ENCODE measurements at regions not wholly inside any gene's neighbourhood (a gene's known extent, or its start where the extent isn't known, plus 50 kb on each side); places are given as distances from the start of the nearest gene placed in this dataset.

DNA sequence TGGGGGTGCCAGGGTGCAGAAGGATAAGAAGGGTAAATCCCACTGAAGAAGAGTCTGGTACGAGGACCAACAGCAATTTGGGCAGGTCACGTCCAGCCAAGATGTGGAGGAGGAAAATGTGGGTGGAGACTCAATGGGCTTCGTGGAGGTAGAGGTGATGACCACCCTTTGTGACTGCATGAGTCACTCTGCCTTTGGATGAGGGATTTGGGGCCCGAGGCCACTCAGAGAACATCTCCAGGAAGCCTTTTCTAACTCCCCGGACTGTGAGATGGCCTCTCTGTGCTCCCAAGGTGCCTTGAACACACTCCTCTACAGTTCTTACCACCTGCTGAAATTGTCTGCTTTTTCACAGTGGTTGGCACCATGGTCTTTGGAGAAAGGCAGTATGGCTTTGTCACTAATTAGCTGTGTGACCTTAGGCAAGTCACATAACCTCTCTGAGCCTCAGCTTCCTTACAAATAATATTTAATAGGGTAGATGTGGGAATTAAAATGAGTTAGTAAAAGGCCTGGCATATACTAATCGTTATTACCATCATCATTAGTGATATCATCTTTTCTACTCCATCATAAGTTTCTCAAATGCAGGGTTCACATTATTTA, 67.0 kb upstream of the ARHGAP5 start:
- TF ChIP-seq, protein P1, sequence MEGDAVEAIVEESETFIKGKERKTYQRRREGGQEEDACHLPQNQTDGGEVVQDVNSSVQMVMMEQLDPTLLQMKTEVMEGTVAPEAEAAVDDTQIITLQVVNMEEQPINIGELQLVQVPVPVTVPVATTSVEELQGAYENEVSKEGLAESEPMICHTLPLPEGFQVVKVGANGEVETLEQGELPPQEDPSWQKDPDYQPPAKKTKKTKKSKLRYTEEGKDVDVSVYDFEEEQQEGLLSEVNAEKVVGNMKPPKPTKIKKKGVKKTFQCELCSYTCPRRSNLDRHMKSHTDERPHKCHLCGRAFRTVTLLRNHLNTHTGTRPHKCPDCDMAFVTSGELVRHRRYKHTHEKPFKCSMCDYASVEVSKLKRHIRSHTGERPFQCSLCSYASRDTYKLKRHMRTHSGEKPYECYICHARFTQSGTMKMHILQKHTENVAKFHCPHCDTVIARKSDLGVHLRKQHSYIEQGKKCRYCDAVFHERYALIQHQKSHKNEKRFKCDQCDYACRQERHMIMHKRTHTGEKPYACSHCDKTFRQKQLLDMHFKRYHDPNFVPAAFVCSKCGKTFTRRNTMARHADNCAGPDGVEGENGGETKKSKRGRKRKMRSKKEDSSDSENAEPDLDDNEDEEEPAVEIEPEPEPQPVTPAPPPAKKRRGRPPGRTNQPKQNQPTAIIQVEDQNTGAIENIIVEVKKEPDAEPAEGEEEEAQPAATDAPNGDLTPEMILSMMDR (conservative IDR thresholded peaks at IDR 0.05; ENCODE audit: low read length) = no peak
- no peak for TF ChIP-seq EZH2phosphoT487 (IDR thresholded peaks at IDR 0.05; ENCODE audit: borderline replicate concordance)
- Histone ChIP-seq H3K79me2 (ENCODE audit: insufficient read depth, low read length) (no peaks in the 10 kb centered on the region), H3K9me2 (replicated peaks; ENCODE audit: low read depth, low read length) (no peaks in the 10 kb centered on the region), H3K4me2 (ENCODE audit: low read depth, low read length, poor library complexity, severe bottlenecking) (no peak overlapping the region), H3K4me3 (ENCODE audit: low read length, poor library complexity, severe bottlenecking) (no peak overlapping the region), H3K27me3 (ENCODE audit: insufficient read depth, low read length, poor library complexity, severe bottlenecking) (no peaks in the 10 kb centered on the region), H4K20me1 (ENCODE audit: insufficient read depth, low read length, poor library complexity, severe bottlenecking) (no peaks in the 10 kb centered on the region), H2AFZ (ENCODE audit: low read length) (no peak overlapping the region), H3F3A (ENCODE audit: low read depth) (no peaks in the 10 kb centered on the region), H3K4me1 (ENCODE audit: insufficient read depth, low read length, poor library complexity, severe bottlenecking) (no peaks in the 10 kb centered on the region), H3K9ac (ENCODE audit: low read depth, low read length, poor library complexity, severe bottlenecking) (no peak overlapping the region), H3K36me3 (ENCODE audit: insufficient read depth, low read length) (no peaks in the 10 kb centered on the region), H3K9me3 (ENCODE audit: insufficient read depth, low read depth, low read length) (no peaks in the 10 kb centered on the region)

DNA sequence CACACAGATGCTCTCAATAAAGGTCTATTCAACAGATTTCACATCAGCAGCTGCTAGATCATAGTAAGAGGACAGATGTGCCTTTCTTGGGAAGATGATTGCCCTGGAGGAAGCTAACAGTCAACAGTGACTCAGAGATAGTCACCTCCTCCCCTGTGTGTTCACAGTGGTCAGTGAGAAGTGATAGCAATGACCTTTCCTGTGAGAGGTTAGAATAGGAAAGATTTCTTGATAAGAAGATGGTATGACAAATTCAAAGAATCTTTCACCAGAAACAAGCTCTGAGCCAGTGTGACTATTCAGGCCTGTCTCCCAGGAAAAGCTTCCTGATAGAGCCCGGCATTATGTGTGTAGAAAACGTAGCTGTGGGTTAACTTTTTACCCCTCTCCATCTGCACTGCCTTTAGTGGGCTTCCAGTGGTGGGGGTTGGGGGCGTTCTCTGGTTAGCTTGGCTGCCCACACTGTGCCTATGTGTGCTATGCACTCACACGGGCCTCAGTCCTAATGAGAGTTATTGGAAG, 66.4 kb upstream of the ARHGAP5 start:
- Histone ChIP-seq H3K4me3 (ENCODE audit: low read length, poor library complexity, severe bottlenecking) (no peak overlapping the region), H3K9ac (ENCODE audit: low read depth, low read length, poor library complexity, severe bottlenecking) (no peak overlapping the region), H3K4me1 (ENCODE audit: insufficient read depth, low read length, poor library complexity, severe bottlenecking) (no peaks in the 10 kb centered on the region), H3K4me2 (ENCODE audit: low read depth, low read length, poor library complexity, severe bottlenecking) (no peak overlapping the region), H3K9me3 (ENCODE audit: insufficient read depth, low read depth, low read length) (no peaks in the 10 kb centered on the region), H3F3A (ENCODE audit: low read depth) (no peaks in the 10 kb centered on the region), H4K20me1 (ENCODE audit: insufficient read depth, low read length, poor library complexity, severe bottlenecking) (no peaks in the 10 kb centered on the region), H2AFZ (ENCODE audit: low read length) (no peak overlapping the region), H3K79me2 (ENCODE audit: insufficient read depth, low read length) (no peaks in the 10 kb centered on the region), H3K9me2 (replicated peaks; ENCODE audit: low read depth, low read length) (no peaks in the 10 kb centered on the region), H3K36me3 (ENCODE audit: insufficient read depth, low read length) (no peaks in the 10 kb centered on the region), H3K27me3 (ENCODE audit: insufficient read depth, low read length, poor library complexity, severe bottlenecking) (no peaks in the 10 kb centered on the region)
- TF ChIP-seq, protein P1 (conservative IDR thresholded peaks at IDR 0.05; ENCODE audit: low read length) = no peak
- TF ChIP-seq EZH2phosphoT487 (IDR thresholded peaks at IDR 0.05; ENCODE audit: borderline replicate concordance) = no peak

DNA sequence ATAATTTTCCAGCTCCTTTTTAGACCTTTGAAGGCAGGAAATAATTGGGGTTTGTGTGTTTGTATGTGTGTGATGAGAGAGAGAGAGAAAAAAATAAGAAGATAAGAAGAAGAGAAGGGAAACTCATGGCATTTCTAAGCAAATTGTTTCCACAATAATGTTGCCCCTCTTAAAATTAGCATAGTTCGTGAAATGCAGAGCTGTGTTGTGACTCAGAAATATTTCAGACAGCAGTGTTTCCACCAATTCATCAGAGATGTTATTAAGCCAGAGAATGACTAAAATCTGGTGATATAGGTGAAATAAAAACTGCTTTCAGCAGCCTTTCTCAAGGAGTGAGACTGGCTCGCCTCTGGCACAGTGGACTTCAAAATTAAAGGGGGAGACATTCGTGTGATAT, 65.9 kb upstream of the ARHGAP5 start:
- no peak for TF ChIP-seq EZH2phosphoT487 (IDR thresholded peaks at IDR 0.05; ENCODE audit: borderline replicate concordance)
- TF ChIP-seq, protein P1 (conservative IDR thresholded peaks at IDR 0.05; ENCODE audit: low read length) = no peak
- no peak overlapping the region for H2AFZ ChIP-seq (ENCODE audit: low read length)
- H3K4me3 ChIP-seq (ENCODE audit: low read length, poor library complexity, severe bottlenecking) = no peak overlapping the region
- H3K36me3 ChIP-seq (ENCODE audit: insufficient read depth, low read length) = no peaks in the 10 kb centered on the region
- H3F3A ChIP-seq (ENCODE audit: low read depth) = no peaks in the 10 kb centered on the region
- H3K9ac ChIP-seq (ENCODE audit: low read depth, low read length, poor library complexity, severe bottlenecking) = no peak overlapping the region
- H3K9me2 ChIP-seq (replicated peaks; ENCODE audit: low read depth, low read length) = no peaks in the 10 kb centered on the region
- H3K4me2 ChIP-seq (ENCODE audit: low read depth, low read length, poor library complexity, severe bottlenecking) = no peak overlapping the region
- H3K79me2 ChIP-seq (ENCODE audit: insufficient read depth, low read length) = no peaks in the 10 kb centered on the region
- no peaks in the 10 kb centered on the region for H3K9me3 ChIP-seq (ENCODE audit: insufficient read depth, low read depth, low read length)
- H3K27me3 ChIP-seq (ENCODE audit: insufficient read depth, low read length, poor library complexity, severe bottlenecking) = no peaks in the 10 kb centered on the region
- no peaks in the 10 kb centered on the region for H4K20me1 ChIP-seq (ENCODE audit: insufficient read depth, low read length, poor library complexity, severe bottlenecking)
- H3K4me1 ChIP-seq (ENCODE audit: insufficient read depth, low read length, poor library complexity, severe bottlenecking) = no peaks in the 10 kb centered on the region
